Ovary (tissue), 3 donors: ENCODE measurements at regions not wholly inside any gene's neighbourhood (a gene's known extent, or its start where the extent isn't known, plus 50 kb on each side); places are given as distances from the start of the nearest gene placed in this dataset.

Source experiments
- CTCF ChIP-seq, 3 donors: fragments of 450-650 bp in 2 of 3; fragments of 200-600 bp in 1 of 3; IDR thresholded peaks; one replicate each; pipeline versions ENCODE4 v1.5.1 to v1.8.0; 2016 to 2022; ENCODE audit warnings: antibody characterized with exemption in 3 of 3, mild to moderate bottlenecking in 1 of 3
- EP300 ChIP-seq: sonication (generic); formaldehyde crosslinking; IDR thresholded peaks from one replicate; pipeline ENCODE4 v1.6.1; 2017; ENCODE audit warnings: antibody characterized with exemption
- POLR2A ChIP-seq: fragments of 450-650 bp; IDR thresholded peaks from one replicate; pipeline ENCODE4 v1.6.1; 2017; ENCODE audit warnings: antibody characterized with exemption, mild to moderate bottlenecking, moderate library complexity
- donor health status: DM: no; HTN: no; CAD: no.

GRCh38 chr2:67295851-67296250 is 101.3 kb upstream of the ETAA1 start:
- no peak for TF ChIP-seq CTCF (IDR thresholded peaks at IDR 0.05)
- TF ChIP-seq POLR2A: no peak
- TF ChIP-seq EP300: no peak
